HG02623 (cell line): ENCODE measurements at regions not wholly inside any gene's neighbourhood (a gene's known extent, or its start where the extent isn't known, plus 50 kb on each side); places are given as distances from the start of the nearest gene placed in this dataset.

Source experiments
- ATAC-seq: cut with Tn5 transposase; IDR thresholded peaks from one replicate; pipeline ENCODE4 v1.9.1; 2021; ENCODE audit warnings: moderate library complexity; ENCODE audit not compliant: unreplicated experiment

DNA sequence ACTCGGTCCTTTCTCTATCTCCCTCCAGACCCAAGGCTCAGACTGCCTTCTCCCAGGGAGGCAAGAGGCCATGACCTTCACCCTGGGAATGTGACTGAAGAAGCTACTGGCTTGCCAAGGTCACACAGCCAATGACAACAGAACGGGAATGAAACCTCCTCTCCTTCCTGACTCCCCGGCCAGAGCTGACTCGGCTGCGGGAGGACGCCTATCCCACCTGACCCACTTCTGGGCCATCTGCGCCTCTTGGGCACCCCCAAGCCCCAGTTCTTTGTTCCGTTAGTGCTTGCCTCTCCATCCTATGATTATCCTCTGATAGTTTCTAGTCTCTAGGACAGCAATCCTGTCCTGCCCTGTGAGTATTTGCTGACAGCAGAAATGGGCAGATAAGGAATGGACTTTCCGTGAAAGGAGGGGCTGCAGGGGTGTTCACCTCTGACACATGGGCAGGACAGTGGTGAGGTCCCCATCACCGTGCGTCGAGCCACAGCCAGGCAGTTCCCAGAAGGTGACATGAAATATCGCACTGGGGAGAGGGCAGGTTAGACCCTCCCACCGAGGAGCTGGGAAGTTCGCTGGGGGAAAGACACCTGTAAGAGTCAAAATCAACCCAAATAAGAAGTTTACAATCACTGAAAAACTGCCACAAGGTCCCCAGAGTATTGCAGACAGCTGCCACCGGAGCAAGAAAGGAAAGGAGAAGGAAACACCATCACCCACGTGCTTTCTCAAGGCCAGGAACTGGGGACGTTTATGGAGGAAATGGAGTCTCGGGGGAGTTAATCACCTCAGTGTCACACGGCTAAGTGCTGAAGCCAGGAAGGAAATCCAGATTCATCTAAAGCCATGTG, 63.0 kb downstream of the INSIG1 start:
- no peak for ATAC-seq

DNA sequence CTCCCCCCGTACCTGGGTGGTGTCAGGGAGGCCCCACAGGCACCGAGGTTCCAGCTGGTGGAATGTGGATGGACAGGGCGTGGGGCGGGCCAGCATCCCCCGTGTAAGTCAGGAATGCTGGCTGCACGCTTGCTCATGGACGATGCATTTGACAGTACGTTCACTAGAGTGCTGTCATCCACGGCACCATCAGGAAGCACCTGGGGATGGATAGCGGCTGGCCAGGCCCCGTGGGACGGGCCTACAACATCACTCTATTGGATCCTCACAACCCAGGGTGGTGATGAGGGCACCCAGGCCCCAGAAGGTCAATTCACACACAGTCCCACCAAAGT, 63.6 kb downstream of the INSIG1 start:
- ATAC-seq = no peak

DNA sequence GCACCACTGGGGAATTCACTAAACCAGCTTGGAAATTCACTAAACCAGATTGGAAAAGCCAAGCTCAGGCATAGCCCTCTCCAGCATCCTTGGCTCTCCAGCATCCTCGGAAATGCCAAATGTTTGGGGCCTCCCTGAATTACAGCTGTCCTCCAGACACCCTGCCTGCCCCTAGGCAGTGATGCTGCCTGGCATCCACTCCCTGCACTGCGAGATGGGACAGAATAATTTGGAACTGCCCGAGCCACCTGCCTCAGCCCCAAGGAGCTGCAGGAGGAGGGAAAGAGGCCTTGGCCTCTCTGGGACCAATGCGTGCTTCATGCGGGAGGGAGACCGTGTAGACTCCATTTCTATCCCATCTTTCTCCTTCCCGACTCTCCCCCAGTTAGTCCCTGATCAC, 64.3 kb downstream of the INSIG1 start:
- ATAC-seq = no peak

DNA sequence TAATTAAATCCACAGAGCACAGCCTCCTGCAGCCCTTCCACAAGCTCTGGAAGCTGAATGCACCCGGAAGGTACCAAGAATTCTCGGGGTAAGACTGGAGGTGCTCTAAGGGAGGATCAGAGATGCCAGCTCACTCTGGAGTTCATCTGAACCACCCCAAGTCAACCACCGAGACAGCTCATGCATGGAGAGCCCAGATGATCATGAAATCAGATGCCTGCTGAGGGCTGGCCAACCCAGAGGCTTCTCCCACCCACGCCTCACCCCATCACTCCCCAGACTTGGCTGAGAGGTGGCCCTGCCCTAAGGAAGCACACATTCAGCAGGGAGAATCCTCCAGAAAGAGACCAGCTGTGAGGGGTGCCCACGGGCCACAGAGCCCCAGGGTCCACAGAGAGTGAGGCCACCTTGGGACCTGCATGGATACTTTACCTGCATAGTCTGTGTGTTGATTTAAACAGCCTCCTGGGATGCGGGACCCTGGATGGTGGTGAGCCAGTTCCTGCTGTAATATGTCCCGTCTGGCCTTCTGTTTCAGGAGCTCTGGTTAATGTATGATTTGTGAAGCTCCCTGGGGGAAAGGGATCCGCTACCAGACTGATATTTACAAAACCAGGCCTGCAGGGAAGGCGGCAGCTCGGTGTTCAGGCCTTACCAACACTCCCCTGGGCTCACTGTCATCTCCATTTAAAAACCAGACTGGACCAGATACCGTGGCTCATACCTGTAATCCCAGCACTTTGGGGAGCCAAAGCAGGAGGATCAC, 64.9 kb downstream of the INSIG1 start:
- no peak for ATAC-seq

DNA sequence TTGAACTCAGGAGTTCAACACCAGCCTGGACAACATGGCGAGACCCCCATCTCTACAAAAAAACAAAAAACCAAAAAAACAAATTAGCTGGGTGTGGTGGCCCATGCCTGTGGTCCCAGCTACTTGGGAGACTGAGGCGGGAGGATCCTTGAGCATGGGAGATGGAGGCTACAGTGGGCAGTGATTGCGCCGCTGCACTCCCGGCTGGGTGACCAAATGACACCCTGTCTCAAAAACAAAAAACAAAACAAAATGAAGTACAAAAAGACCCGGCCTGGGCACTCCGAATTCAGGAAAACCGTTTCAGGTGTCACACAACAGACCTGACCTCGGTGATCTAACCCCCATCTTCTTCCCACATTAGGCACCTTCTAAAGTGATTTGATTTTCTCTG, 65.5 kb downstream of the INSIG1 start:
- no peak for ATAC-seq

DNA sequence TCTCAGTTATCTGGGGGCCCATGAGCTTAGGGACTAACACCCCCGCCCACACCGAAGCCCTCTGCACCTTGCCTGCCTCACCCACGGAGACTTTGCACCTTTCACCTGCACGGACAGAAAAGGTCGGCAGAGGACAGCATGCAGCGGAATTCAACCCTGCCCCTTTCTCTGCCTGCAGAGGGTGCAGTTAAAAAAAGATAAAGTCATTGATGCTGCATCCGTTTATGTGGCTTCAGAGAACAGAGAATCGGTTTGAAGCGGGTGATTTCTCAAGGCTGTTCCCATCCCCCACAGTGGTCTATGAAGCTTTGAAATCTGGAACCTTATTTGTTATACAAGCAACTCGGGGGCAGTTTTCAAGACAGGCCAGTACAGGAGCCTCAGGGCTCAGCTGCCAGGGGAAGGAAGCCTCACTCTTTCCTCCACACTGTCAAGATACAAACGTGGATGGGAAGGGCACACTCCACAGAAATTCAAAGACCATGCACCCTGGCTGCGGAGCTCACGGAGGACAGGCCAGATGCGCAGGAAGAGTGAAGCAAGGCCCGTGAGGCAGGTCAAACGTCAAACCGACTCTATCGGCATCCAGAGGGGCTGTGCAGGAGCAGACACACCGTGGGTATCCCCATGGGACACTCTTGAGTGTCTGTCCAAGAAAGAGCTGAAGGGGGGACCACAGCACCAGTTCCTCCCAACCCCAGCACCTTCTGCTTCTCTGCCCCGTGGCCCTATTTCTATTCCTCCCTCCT, 66.3 kb downstream of the INSIG1 start:
- ATAC-seq = no peak

DNA sequence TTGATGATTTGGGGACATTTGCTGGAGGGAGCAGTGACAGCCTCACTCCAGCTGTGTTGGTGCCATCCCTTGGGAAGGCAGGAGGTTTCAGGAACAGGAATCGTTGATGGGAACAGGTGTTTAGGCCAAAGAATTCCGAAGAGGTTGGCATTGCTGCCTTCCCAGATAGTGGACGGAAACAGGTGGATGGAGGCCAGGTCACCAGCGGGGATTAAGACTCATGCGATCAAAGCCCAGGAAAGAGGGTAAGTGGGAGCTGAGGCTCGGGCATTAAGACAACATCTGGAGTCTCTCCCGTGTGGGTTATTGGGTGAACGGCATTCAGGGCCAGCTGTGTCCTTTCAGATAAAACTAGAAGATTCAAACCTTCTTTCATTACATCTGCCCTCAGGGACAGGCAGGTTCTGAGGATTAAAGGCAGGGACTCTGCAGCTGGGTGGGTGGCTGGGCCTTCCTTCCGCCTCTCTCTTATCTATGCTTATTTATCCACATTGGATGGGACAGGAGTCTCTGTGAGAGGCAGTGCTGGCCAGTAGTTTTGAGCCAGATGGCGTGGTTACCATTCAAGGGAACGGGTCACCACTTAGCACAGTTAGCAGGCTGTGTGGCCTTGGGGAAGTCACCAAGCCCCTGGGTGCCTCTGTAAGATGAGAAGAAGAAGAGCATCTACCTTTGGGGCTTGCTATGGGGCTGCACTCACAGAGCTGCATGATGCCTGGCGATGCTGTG, 67.6 kb downstream of the INSIG1 start:
- ATAC-seq = no peak

DNA sequence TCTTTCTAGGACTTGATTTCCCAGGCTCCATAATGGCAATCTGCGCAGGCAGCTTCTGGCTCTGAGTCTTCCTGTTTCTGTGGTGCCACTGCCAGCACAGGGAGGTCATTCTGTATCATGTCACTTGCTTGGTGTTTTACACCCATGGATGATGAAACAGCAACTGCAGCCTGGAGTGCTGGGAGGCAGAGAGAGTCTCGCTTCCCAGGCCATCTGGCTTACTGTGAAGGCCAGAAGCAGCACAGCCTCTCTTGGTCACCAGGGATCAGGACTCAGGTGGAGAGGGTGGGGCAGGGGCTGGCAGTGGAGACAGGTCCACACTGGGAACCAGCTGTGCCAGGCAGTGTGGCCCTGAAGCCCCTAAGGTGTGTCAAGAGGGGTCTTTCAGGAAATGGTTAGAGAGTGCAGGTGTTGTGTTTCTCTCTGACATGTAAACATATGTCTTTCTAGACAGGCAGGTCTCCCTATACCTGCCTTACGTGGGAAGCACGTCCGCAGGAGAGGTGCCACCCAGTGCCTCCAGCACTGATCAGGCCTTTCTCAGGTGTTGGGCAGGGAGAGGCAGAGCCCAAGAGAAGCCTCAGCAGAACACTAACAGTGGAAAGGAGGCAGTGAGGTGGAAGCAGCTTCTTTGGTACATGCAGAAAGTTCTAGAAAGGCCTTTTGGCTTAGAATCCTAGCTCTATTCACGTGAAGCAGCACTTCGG, 71.4 kb downstream of the INSIG1 start:
- no peak for ATAC-seq

DNA sequence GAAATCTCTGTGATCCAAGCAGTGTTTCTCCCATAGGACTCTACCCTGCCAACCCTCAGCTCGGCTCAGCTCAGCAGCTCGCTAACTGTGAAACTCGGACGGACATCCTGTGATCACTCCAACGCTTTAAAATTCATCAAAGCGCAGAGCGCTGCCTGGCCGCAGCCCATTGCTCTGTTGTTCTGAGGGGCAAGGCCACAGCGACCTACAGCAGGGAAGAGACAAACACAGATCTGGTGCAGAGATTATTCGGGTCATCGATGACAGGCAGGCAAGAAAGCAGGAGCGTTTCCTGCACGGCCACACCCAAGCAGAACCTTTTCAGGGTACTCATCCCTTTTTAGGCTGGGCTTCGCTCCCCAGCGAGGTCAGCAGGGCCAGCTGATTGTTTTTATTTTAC, 72.1 kb downstream of the INSIG1 start:
- no peak for ATAC-seq

DNA sequence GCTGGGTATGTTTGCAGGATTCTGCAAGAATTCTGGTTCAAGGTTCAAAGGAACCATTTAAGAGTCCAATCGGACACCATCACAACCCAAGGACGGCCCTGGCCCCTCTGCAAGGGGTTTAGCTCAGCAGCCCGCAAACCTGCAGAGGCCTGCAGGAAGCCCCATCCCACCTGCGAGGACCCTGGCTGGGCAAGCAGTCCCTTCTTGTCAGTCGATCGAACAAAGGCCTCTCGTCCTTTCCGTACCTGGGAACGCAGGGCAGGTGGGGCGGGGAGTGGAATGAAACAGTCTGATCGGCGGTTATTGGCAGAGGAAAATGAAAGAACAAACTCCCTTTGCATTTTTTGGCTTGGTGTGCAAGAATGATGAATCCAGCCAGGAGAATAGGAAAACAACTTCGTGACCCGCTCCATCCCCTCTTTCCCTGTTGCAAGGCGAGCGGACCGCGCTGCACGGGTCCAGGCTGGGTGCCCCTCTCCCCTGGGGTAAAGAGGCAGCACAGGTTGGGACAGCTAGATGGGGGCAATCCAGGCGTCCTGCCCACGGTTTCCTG, 73.7 kb downstream of the INSIG1 start:
- no peak for ATAC-seq

DNA sequence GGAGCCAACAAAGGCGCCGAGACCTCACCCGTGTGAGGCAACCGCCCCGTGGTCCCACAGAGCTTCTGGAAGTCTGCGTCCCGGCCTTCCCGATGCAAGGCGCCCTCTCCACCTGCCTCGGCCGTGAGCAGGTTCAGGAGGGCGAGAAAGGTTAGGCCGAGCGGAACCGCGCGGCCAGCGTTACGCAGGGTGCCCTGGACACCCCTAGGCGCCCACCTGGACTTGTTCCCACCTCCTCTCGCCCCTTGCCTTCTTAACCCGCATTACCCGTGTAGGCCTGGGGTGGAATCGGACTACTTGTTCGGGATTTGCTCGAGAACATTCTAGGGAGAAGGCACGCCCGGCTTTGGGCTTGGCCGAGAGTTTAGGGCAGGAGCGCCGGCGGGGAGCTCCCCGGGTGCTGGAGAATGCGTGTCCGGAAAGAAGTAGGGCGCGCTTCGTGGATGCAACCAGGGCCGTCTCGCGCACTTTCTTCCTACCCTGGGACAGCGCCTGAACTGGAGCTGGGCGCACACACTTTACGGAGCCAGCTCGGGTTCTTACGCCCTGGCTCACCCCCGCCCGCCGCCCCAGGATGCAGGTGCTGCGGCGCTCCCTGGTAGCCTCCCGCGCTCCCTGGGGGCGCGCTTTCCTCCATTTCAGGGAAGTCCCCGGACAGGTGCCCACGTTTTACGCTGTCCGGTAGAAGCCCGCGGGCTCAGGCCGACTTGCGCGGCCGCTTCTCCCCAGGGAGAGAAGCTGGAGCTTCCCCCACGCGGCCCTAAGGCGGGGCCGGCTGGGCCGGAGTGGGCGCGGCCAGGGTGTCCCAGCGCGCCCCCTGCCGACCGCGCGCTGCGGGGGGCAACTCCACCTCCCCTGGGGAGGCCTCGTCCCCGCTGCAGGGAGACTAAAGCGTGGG, 74.5 kb downstream of the INSIG1 start:
- no peak for ATAC-seq

DNA sequence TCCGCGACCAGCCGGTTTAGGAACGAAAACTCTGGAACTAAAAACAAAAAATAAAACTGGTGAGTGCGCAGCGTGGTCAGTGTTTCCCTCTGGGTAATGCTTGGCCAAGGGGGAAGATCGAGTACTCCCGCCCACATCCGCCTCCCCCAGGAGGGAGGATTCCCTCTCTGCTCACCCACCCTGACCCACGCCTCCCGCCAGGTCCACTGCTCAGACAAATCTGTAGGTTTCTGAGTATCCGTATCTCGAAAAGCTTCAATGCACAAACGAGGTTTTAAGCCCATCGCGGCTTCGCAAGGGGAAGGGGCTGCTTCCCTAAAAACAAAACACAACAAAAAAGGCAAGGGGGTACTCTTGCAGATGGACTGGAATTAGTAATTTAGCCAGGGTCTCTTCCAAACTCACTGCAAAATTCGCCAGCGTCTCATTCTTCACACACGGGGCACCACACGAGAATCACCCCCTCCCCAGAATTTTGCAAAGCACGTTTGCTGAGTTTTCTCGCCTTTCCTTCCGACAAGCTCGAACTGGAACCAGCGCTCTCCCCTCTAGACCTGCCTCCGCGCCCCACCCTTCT, 75.2 kb downstream of the INSIG1 start:
- no peak for ATAC-seq

DNA sequence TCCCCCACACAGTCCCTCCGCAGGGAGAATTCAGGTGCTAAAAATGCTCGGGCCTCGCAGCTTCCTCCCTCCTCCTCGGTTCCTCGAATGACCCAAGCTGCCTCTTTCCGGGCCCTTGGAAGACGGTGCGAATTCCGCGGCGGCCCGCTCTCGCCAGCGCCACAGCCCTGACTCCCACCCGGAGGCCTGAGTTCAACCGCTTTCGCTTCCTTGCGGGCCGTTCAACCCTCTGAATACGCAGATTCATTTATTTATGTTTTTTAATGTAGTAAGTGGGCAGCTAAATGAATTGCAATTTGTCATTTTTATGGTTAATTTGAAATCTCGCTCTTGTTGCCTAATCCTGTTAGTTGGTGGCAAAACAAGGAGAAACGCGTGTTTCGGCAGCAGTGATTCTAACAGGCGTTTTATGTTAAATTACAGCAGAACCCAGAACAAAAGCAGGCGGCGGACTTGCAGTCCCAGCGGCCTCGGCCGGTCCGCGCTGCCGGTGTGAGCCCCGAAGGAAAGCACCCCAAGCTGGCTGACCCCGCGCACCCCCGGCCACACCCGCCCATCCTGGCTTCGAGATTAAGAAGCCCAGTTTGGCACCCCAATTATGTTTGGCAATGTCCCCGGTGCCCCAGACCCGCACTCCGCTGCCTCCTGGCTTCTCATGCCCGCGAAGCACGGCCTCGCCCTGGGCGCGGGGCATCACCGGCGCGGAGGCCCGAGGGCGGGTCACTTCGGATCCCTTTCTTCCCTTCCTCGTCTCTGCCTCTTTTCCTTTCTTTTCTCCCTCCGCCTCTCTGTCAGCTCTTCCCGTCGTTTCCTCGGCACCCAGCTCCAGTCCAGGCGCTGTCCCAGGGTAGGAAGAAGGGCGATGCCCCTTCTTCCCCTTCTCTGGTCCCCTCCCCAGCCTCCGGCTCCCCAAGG, 75.9 kb downstream of the INSIG1 start:
- no peak for ATAC-seq

DNA sequence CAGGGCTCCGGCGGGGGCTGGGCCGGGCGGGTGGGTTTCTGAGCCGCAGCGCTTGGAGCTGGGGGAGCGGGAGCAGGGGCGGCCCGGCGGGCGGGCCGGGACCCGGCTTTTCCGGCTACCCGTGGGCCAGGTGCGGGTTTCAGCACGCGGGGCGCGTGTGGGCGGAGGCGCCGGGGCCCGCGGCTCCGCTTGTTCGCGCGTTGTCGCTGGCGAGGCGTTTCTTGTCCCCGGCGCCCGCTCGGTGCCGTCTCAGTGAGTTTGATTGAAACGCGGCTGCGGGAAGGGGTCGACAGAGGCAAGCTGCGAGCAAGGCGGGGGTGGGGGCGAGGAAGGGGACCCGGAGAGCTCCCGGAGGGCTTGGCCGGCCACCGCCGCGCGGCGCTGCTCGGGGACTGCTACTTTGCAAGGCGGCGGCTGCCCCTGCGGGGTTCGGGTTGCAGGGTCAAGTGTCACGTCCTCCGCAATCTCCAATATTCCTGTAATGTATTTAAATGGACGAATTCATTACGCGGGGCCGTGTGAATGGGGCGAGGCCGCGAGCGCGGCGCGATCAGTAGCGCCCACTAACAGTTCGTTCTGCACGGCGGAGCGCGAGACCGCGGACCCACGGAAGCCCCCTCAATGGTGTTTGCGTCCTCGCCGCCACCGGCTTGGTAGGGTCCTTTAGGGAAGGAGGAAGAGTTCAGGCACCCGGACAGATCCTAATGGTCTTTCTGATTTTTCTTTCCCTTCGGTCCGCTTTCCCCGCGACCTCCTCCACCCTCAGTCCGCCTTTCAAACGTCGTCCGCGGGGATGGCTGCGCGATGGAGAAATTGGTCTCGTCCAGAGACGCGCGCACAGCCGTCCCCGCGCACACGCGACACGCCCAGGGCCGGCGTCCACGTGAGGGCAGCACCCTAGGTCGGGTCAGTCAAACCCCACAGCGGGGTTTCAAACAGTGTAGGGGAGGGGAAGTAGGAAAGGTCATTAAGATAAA, 76.9 kb downstream of the INSIG1 start:
- no peak for ATAC-seq

DNA sequence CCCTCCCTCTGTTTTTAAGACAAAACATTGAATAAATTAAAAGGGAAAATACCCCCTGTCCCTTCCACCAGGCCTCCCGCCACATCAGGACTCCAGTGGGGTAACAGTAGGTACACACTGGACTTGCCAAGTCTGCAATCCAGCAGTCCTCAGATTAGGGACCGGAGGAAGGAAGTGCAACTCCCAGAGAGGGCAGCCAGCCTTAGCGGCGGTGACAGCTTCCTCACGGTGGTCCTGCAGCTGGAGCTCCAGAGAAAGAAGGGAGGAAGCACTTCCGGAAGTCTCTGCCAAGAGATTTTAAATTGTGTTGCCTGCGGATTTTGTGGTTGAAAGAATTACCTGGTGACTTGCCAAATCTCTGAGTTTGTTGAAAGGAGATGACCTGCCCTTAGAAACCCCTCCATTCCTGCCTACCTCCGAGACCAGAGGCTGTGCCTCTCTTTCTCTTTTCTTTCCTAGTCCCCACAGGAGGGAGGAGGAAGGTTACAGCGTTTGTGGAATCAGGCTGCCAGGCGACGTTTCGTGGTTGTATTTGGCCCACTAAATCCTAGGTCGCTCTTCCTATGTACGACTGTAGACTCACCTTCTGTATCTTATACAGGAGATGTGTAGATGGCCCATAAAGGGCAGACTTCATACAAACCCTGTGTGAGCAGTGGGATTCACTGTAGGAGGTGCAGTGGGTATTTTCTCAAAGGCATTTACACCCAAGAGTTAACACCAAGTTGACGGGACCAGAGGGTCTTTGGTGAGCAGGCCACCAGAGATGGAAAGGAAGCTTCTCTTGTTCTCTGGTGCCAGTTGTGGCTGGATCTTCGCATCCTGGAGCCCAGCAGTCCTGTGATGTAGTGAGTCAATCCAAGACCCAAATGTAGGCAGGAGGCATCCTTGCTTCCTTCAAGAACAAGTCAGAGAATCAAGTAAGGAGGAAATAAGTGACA, 77.9 kb downstream of the INSIG1 start:
- no peak for ATAC-seq
